ENCODE measurements at regions not wholly inside any gene's neighbourhood (a gene's known extent, or its start where the extent isn't known, plus 50 kb on each side); places are given as distances from the start of the nearest gene placed in this dataset.

GRCh38 chr15:69885173-69885955, 212.4 kb downstream of the TLE3 start:
- Histone ChIP-seq H3K9ac (ENCODE audit: low read depth in 1 of 2, low read length in 2 of 2) (no peak overlapping the region), H3K9me3 (ENCODE audit: control insufficient read depth in 2 of 2, low read length in 2 of 2) (peaks cover 0 to 2% of the 10 kb centered on the region in 2 donors), H3K36me3 (ENCODE audit: control insufficient read depth in 2 of 2, insufficient read depth in 2 of 2, low read length in 2 of 2) (no peaks in the 10 kb centered on the region), H3K4me1 (ENCODE audit: control insufficient read depth in 2 of 2, insufficient read depth in 2 of 2, low read length in 2 of 2) (no peaks in the 10 kb centered on the region), H3K27me3 (ENCODE audit: control insufficient read depth in 2 of 2, insufficient read depth in 2 of 2, low read length in 2 of 2) (peaks cover 0 to 1% of the 10 kb centered on the region in 2 donors), H3K27ac (ENCODE audit: low read depth in 2 of 2, low read length in 2 of 2) (no peak overlapping the region), H3K4me3 (ENCODE audit: low read length in 2 of 2) (no peak overlapping the region)

- no peak overlapping the region for H3K4me3 ChIP-seq (ENCODE audit: low read length in 2 of 2)
- H3K27ac ChIP-seq (ENCODE audit: low read depth in 2 of 2, low read length in 2 of 2): no peak overlapping the region
- peaks cover 0 to 1% of the 10 kb centered on the region in 2 donors for H3K27me3 ChIP-seq (ENCODE audit: control insufficient read depth in 2 of 2, insufficient read depth in 2 of 2, low read length in 2 of 2)
- no peaks in the 10 kb centered on the region for H3K36me3 ChIP-seq (ENCODE audit: control insufficient read depth in 2 of 2, insufficient read depth in 2 of 2, low read length in 2 of 2)
- peaks cover 0 to 2% of the 10 kb centered on the region in 2 donors for H3K9me3 ChIP-seq (ENCODE audit: control insufficient read depth in 2 of 2, low read length in 2 of 2)
- no peak overlapping the region for H3K9ac ChIP-seq (ENCODE audit: low read depth in 1 of 2, low read length in 2 of 2)
- no peaks in the 10 kb centered on the region for H3K4me1 ChIP-seq (ENCODE audit: control insufficient read depth in 2 of 2, insufficient read depth in 2 of 2, low read length in 2 of 2)
Observed at GRCh38 chr15:69887009-69887408, 210.7 kb downstream of the TLE3 start.

GRCh38 chr15:69887553-69887952, 210.2 kb downstream of the TLE3 start:
- Histone ChIP-seq H3K27me3 (ENCODE audit: control insufficient read depth in 2 of 2, insufficient read depth in 2 of 2, low read length in 2 of 2) (peaks cover 0 to 1% of the 10 kb centered on the region in 2 donors), H3K36me3 (ENCODE audit: control insufficient read depth in 2 of 2, insufficient read depth in 2 of 2, low read length in 2 of 2) (no peaks in the 10 kb centered on the region), H3K9ac (ENCODE audit: low read depth in 1 of 2, low read length in 2 of 2) (no peak overlapping the region), H3K9me3 (ENCODE audit: control insufficient read depth in 2 of 2, low read length in 2 of 2) (peaks cover 0 to 2% of the 10 kb centered on the region in 2 donors), H3K27ac (ENCODE audit: low read depth in 2 of 2, low read length in 2 of 2) (no peak overlapping the region), H3K4me3 (ENCODE audit: low read length in 2 of 2) (no peak overlapping the region), H3K4me1 (ENCODE audit: control insufficient read depth in 2 of 2, insufficient read depth in 2 of 2, low read length in 2 of 2) (no peaks in the 10 kb centered on the region)

- no peaks in the 10 kb centered on the region for H3K4me1 ChIP-seq (ENCODE audit: control insufficient read depth in 2 of 2, insufficient read depth in 2 of 2, low read length in 2 of 2)
- no peak overlapping the region for H3K4me3 ChIP-seq (ENCODE audit: low read length in 2 of 2)
- H3K36me3 ChIP-seq (ENCODE audit: control insufficient read depth in 2 of 2, insufficient read depth in 2 of 2, low read length in 2 of 2): no peaks in the 10 kb centered on the region
- H3K27ac ChIP-seq (ENCODE audit: low read depth in 2 of 2, low read length in 2 of 2): no peak overlapping the region
- no peak overlapping the region for H3K9ac ChIP-seq (ENCODE audit: low read depth in 1 of 2, low read length in 2 of 2)
- peaks cover 0 to 1% of the 10 kb centered on the region in 2 donors for H3K27me3 ChIP-seq (ENCODE audit: control insufficient read depth in 2 of 2, insufficient read depth in 2 of 2, low read length in 2 of 2)
- H3K9me3 ChIP-seq (ENCODE audit: control insufficient read depth in 2 of 2, low read length in 2 of 2): no peaks in the 10 kb centered on the region
Observed at GRCh38 chr15:69888406-69888805, 209.3 kb downstream of the TLE3 start.

- no peak overlapping the region for H3K27ac ChIP-seq (ENCODE audit: low read depth in 2 of 2, low read length in 2 of 2)
- H3K27me3 ChIP-seq (ENCODE audit: control insufficient read depth in 2 of 2, insufficient read depth in 2 of 2, low read length in 2 of 2): peaks cover 3 to 10% of the 10 kb centered on the region in 2 donors
- H3K4me3 ChIP-seq (ENCODE audit: low read length in 2 of 2): no peak overlapping the region
- no peak overlapping the region for H3K9ac ChIP-seq (ENCODE audit: low read depth in 1 of 2, low read length in 2 of 2)
- no peaks in the 10 kb centered on the region for H3K36me3 ChIP-seq (ENCODE audit: control insufficient read depth in 2 of 2, insufficient read depth in 2 of 2, low read length in 2 of 2)
- no peaks in the 10 kb centered on the region for H3K9me3 ChIP-seq (ENCODE audit: control insufficient read depth in 2 of 2, low read length in 2 of 2)
- no peaks in the 10 kb centered on the region for H3K4me1 ChIP-seq (ENCODE audit: control insufficient read depth in 2 of 2, insufficient read depth in 2 of 2, low read length in 2 of 2)
Observed at GRCh38 chr15:69891070-69891536, 206.6 kb downstream of the TLE3 start.

- H3K9me3 ChIP-seq (ENCODE audit: control insufficient read depth in 2 of 2, low read length in 2 of 2): no peaks in the 10 kb centered on the region
- H3K27ac ChIP-seq (ENCODE audit: low read depth in 2 of 2, low read length in 2 of 2): no peak overlapping the region
- no peak overlapping the region for H3K9ac ChIP-seq (ENCODE audit: low read depth in 1 of 2, low read length in 2 of 2)
- H3K27me3 ChIP-seq (ENCODE audit: control insufficient read depth in 2 of 2, insufficient read depth in 2 of 2, low read length in 2 of 2): peaks cover 3 to 12% of the 10 kb centered on the region in 2 donors
- H3K36me3 ChIP-seq (ENCODE audit: control insufficient read depth in 2 of 2, insufficient read depth in 2 of 2, low read length in 2 of 2): no peaks in the 10 kb centered on the region
- no peak overlapping the region for H3K4me3 ChIP-seq (ENCODE audit: low read length in 2 of 2)
- H3K4me1 ChIP-seq (ENCODE audit: control insufficient read depth in 2 of 2, insufficient read depth in 2 of 2, low read length in 2 of 2): no peaks in the 10 kb centered on the region
Observed at GRCh38 chr15:69891606-69892005, 206.1 kb downstream of the TLE3 start.

GRCh38 chr15:69892351-69892750, 205.4 kb downstream of the TLE3 start:
- no peak overlapping the region for H3K4me3 ChIP-seq (ENCODE audit: low read length in 2 of 2)
- no peaks in the 10 kb centered on the region for H3K4me1 ChIP-seq (ENCODE audit: control insufficient read depth in 2 of 2, insufficient read depth in 2 of 2, low read length in 2 of 2)
- H3K9ac ChIP-seq (ENCODE audit: low read depth in 1 of 2, low read length in 2 of 2): no peak overlapping the region
- peaks cover 3 to 15% of the 10 kb centered on the region in 2 donors for H3K27me3 ChIP-seq (ENCODE audit: control insufficient read depth in 2 of 2, insufficient read depth in 2 of 2, low read length in 2 of 2)
- no peaks in the 10 kb centered on the region for H3K9me3 ChIP-seq (ENCODE audit: control insufficient read depth in 2 of 2, low read length in 2 of 2)
- H3K36me3 ChIP-seq (ENCODE audit: control insufficient read depth in 2 of 2, insufficient read depth in 2 of 2, low read length in 2 of 2): no peaks in the 10 kb centered on the region
- no peak overlapping the region for H3K27ac ChIP-seq (ENCODE audit: low read depth in 2 of 2, low read length in 2 of 2)

GRCh38 chr15:69893086-69893485, 204.6 kb downstream of the TLE3 start:
- Histone ChIP-seq H3K36me3 (ENCODE audit: control insufficient read depth in 2 of 2, insufficient read depth in 2 of 2, low read length in 2 of 2) (no peaks in the 10 kb centered on the region), H3K9me3 (ENCODE audit: control insufficient read depth in 2 of 2, low read length in 2 of 2) (no peaks in the 10 kb centered on the region), H3K27ac (ENCODE audit: low read depth in 2 of 2, low read length in 2 of 2) (no peak overlapping the region), H3K9ac (ENCODE audit: low read depth in 1 of 2, low read length in 2 of 2) (no peak overlapping the region), H3K4me1 (ENCODE audit: control insufficient read depth in 2 of 2, insufficient read depth in 2 of 2, low read length in 2 of 2) (no peaks in the 10 kb centered on the region), H3K4me3 (ENCODE audit: low read length in 2 of 2) (no peak overlapping the region), H3K27me3 (ENCODE audit: control insufficient read depth in 2 of 2, insufficient read depth in 2 of 2, low read length in 2 of 2) (peaks cover 3 to 15% of the 10 kb centered on the region in 2 donors)

- no peak overlapping the region for H3K27ac ChIP-seq (ENCODE audit: low read depth in 2 of 2, low read length in 2 of 2)
- H3K4me1 ChIP-seq (ENCODE audit: control insufficient read depth in 2 of 2, insufficient read depth in 2 of 2, low read length in 2 of 2): no peaks in the 10 kb centered on the region
- H3K27me3 ChIP-seq (ENCODE audit: control insufficient read depth in 2 of 2, insufficient read depth in 2 of 2, low read length in 2 of 2): peaks cover 3 to 13% of the 10 kb centered on the region in 2 donors
- H3K36me3 ChIP-seq (ENCODE audit: control insufficient read depth in 2 of 2, insufficient read depth in 2 of 2, low read length in 2 of 2): no peaks in the 10 kb centered on the region
- H3K9ac ChIP-seq (ENCODE audit: low read depth in 1 of 2, low read length in 2 of 2): no peak overlapping the region
- H3K9me3 ChIP-seq (ENCODE audit: control insufficient read depth in 2 of 2, low read length in 2 of 2): no peaks in the 10 kb centered on the region
- H3K4me3 ChIP-seq (ENCODE audit: low read length in 2 of 2): no peak overlapping the region
Observed at GRCh38 chr15:69893863-69894262, 203.9 kb downstream of the TLE3 start.

- Histone ChIP-seq H3K27me3 (ENCODE audit: control insufficient read depth in 2 of 2, insufficient read depth in 2 of 2, low read length in 2 of 2) (peaks cover 3 to 13% of the 10 kb centered on the region in 2 donors), H3K4me3 (ENCODE audit: low read length in 2 of 2) (no peak overlapping the region), H3K36me3 (ENCODE audit: control insufficient read depth in 2 of 2, insufficient read depth in 2 of 2, low read length in 2 of 2) (no peaks in the 10 kb centered on the region), H3K9ac (ENCODE audit: low read depth in 1 of 2, low read length in 2 of 2) (no peak overlapping the region), H3K27ac (ENCODE audit: low read depth in 2 of 2, low read length in 2 of 2) (no peak overlapping the region), H3K9me3 (ENCODE audit: control insufficient read depth in 2 of 2, low read length in 2 of 2) (no peaks in the 10 kb centered on the region), H3K4me1 (ENCODE audit: control insufficient read depth in 2 of 2, insufficient read depth in 2 of 2, low read length in 2 of 2) (no peaks in the 10 kb centered on the region)
Observed at GRCh38 chr15:69895202-69895601, 202.5 kb downstream of the TLE3 start.

Measured in mucosa of rectum (tissue), 2 donors.